Endothelial cell (in vitro differentiated cells): ENCODE measurements at regions not wholly inside any gene's neighbourhood (a gene's known extent, or its start where the extent isn't known, plus 50 kb on each side); places are given as distances from the start of the nearest gene placed in this dataset.
A peak's percentile ranks its signal among the peaks of the same experiment; 100 is the strongest.

ENCODE experiments used
- DNase-seq: peaks from one replicate; pipeline ENCODE4 v3.0.0; 2021; ENCODE audit warnings: low spot score
- H3K27ac Mint-ChIP-seq: one replicate; pipeline ENCODE4 v1.8.0; 2021; ENCODE audit warnings: mixed read lengths, inconsistent platforms; ENCODE audit not compliant: unreplicated experiment
- H3K27me3 Mint-ChIP-seq: one replicate; pipeline ENCODE4 v1.8.0; 2021; ENCODE audit warnings: mild to moderate bottlenecking, moderate library complexity, mixed read lengths, inconsistent platforms; ENCODE audit not compliant: unreplicated experiment
- H3K36me3 Mint-ChIP-seq: one replicate; pipeline ENCODE4 v1.8.0; 2021; ENCODE audit warnings: mild to moderate bottlenecking, low read depth, mixed read lengths, inconsistent platforms; ENCODE audit not compliant: unreplicated experiment
- H3K4me1 Mint-ChIP-seq: one replicate; pipeline ENCODE4 v1.8.0; 2021; ENCODE audit warnings: mild to moderate bottlenecking, mixed read lengths, inconsistent platforms; ENCODE audit not compliant: unreplicated experiment
- H3K4me3 Mint-ChIP-seq: one replicate; pipeline ENCODE4 v1.8.0; 2021; ENCODE audit warnings: mild to moderate bottlenecking, mixed read lengths, inconsistent platforms; ENCODE audit not compliant: unreplicated experiment
- H3K9me3 Mint-ChIP-seq: one replicate; pipeline ENCODE4 v1.8.0; 2021; ENCODE audit warnings: mixed read lengths, inconsistent platforms; ENCODE audit not compliant: unreplicated experiment
- CTCF ChIP-seq: fragments of 200-600 bp; sonication (generic); IDR thresholded peaks from one replicate; pipeline ENCODE4 v1.5.0; 2021; ENCODE audit warnings: antibody characterized with exemption; ENCODE audit not compliant: unreplicated experiment

GRCh38 chr7:108789451-108789850 lies 219.8 kb downstream of the DNAJB9 start:
- no peaks in the 10 kb centered on the region for H3K4me1 Mint-ChIP-seq
- H3K27me3 Mint-ChIP-seq, result no peaks in the 10 kb centered on the region
- H3K4me3 Mint-ChIP-seq, result no peak overlapping the region
- H3K9me3 Mint-ChIP-seq, result peaks cover 4% of the 10 kb centered on the region
- H3K27ac Mint-ChIP-seq, result no peak overlapping the region
- DNase-seq, result no peak
- no peak for TF ChIP-seq CTCF
- H3K36me3 Mint-ChIP-seq, result no peaks in the 10 kb centered on the region

- Mint-ChIP-seq H3K27ac (no peak overlapping the region), H3K9me3 (peaks cover 4% of the 10 kb centered on the region), H3K4me1 (no peaks in the 10 kb centered on the region), H3K4me3 (no peak overlapping the region), H3K36me3 (no peaks in the 10 kb centered on the region), H3K27me3 (no peaks in the 10 kb centered on the region)
- TF ChIP-seq CTCF, result no peak
- DNase-seq, result no peak
Observed at GRCh38 chr7:108794466-108794865, 224.8 kb downstream of the DNAJB9 start.

GRCh38 chr7:108802650-108803049 lies 233.0 kb downstream of the DNAJB9 start:
- TF ChIP-seq CTCF, result no peak
- Mint-ChIP-seq H3K27ac (no peak overlapping the region), H3K36me3 (no peaks in the 10 kb centered on the region), H3K9me3 (no peaks in the 10 kb centered on the region), H3K4me3 (no peak overlapping the region), H3K27me3 (peaks cover 4% of the 10 kb centered on the region), H3K4me1 (no peaks in the 10 kb centered on the region)
- no peak for DNase-seq

- Mint-ChIP-seq H3K36me3 (no peaks in the 10 kb centered on the region), H3K4me3 (no peak overlapping the region), H3K27me3 (peaks cover 3% of the 10 kb centered on the region), H3K9me3 (no peaks in the 10 kb centered on the region), H3K27ac (no peak overlapping the region), H3K4me1 (no peaks in the 10 kb centered on the region)
- peak; percentile 12 for DNase-seq
- TF ChIP-seq CTCF, result peak; percentile 73
Observed at GRCh38 chr7:108805808-108806397, 236.2 kb downstream of the DNAJB9 start.

GRCh38 chr7:108808549-108809266 lies 239.0 kb downstream of the DNAJB9 start:
- no peak for TF ChIP-seq CTCF
- H3K4me1 Mint-ChIP-seq, result no peaks in the 10 kb centered on the region
- H3K36me3 Mint-ChIP-seq, result no peaks in the 10 kb centered on the region
- no peak overlapping the region for H3K4me3 Mint-ChIP-seq
- H3K27ac Mint-ChIP-seq, result no peak overlapping the region
- peaks cover 3% of the 10 kb centered on the region for H3K27me3 Mint-ChIP-seq
- DNase-seq, result no peak
- H3K9me3 Mint-ChIP-seq, result no peaks in the 10 kb centered on the region
